HepG2 (cell line): ENCODE measurements at regions not wholly inside any gene's neighbourhood (a gene's known extent, or its start where the extent isn't known, plus 50 kb on each side); places are given as distances from the start of the nearest gene placed in this dataset.

Experiments
- ATAC-seq: fragments of 200-7000 bp; cut with Tn5 transposase; 3 replicates; pipeline ENCODE4 v1.9.1; 2020; ENCODE audit warnings: mild to moderate bottlenecking, moderate library complexity
- BruUV-seq: library from RNA; stranded (reverse); fragments of 400-500 nt; replicated peaks from 2 replicates; lab custom pipeline; 2021; lab: Mats Ljungman, UMichigan
- CTCF ChIA-PET: fragments of 300-600 bp; formaldehyde crosslinking; extraction: SDS; loops from one replicate; lab custom pipeline; 2021; ENCODE audit warnings: low total read pairs, inconsistent platforms, low intra/inter-chr PET ratio; lab: Yijun Ruan, JAX
- POLR2A ChIA-PET: fragments of 350-600 bp; sonication (Branson Sonifier 250); formaldehyde crosslinking; loops from one replicate; lab custom pipeline; 2020; ENCODE audit warnings: antibody characterized with exemption, inconsistent platforms; lab: Yijun Ruan, JAX
- DNase-seq: peaks from one replicate; pipeline ENCODE4 v3.0.0-alpha.2; 2015; ENCODE audit warnings: low spot score
- FAIRE-seq: peaks from 3 replicates; lab custom pipeline; 2011; peaks lifted over from hg19 to GRCh38; lab: Jason Lieb, UNC
- H2AFZ ChIP-seq: one replicate; pipeline ENCODE4 v1.6.1; 2011; ENCODE audit warnings: low read length, inconsistent platforms
- H3K27ac ChIP-seq: fragments of 300-600 bp; 3 replicates; pipeline ENCODE4 v1.8.0; 2011; ENCODE audit warnings: mixed run types, mild to moderate bottlenecking, mixed read lengths, low read length, inconsistent platforms; ENCODE audit not compliant: insufficient read depth; ENCODE audit errors: extremely low read length
- H3K27me3 ChIP-seq, 2 experiments: fragments of 200-600 bp in 1 of 2; 2 replicates in 1 of 2; 3 replicates in 1 of 2; pipeline versions ENCODE4 v1.6.0 to v1.8.0; 2011; ENCODE audit warnings: low read length in 2 of 2, mild to moderate bottlenecking in 2 of 2, moderate library complexity in 2 of 2, inconsistent platforms in 1 of 2; ENCODE audit not compliant: insufficient read depth in 2 of 2, control insufficient read depth in 1 of 2
- H3K36me3 ChIP-seq, 2 experiments: fragments of 200-600 bp in 1 of 2; replicated peaks in 1 of 2; 2 replicates in 1 of 2; 3 replicates in 1 of 2; pipeline versions ENCODE4 v1.5.1 to v1.8.0; 2011; ENCODE audit warnings: low read length in 2 of 2, inconsistent platforms in 1 of 2; ENCODE audit not compliant: insufficient read depth in 2 of 2, control insufficient read depth in 1 of 2
- H3K4me1 ChIP-seq: 2 replicates; pipeline ENCODE4 v1.5.1; 2012; ENCODE audit warnings: low read length, inconsistent platforms; ENCODE audit not compliant: insufficient read depth
- H3K4me2 ChIP-seq: 2 replicates; pipeline ENCODE4 v1.6.0; 2011; ENCODE audit warnings: low read depth, low read length, inconsistent platforms
- H3K4me3 ChIP-seq, 3 experiments: fragments of 200-600 bp in 1 of 3; sonication (generic), shearing (Covaris generic) in 1 of 3; replicated peaks in 1 of 3; 2 replicates each; pipeline ENCODE4 v1.5.1; 2011 to 2016; ENCODE audit warnings: low read length in 3 of 3, inconsistent platforms in 2 of 3, low read depth in 2 of 3, mild to moderate bottlenecking in 2 of 3, control low read depth in 1 of 3, mixed read lengths in 1 of 3; ENCODE audit not compliant: insufficient read depth in 1 of 3
- H3K79me2 ChIP-seq: one replicate; pipeline ENCODE4 v1.6.1; 2011; ENCODE audit warnings: low read length, inconsistent platforms; ENCODE audit not compliant: insufficient read depth
- H3K9ac ChIP-seq: 2 replicates; pipeline ENCODE4 v1.6.0; 2011; ENCODE audit warnings: mild to moderate bottlenecking, low read depth, low read length, inconsistent platforms; ENCODE audit not compliant: insufficient read depth
- H3K9me3 ChIP-seq: 2 replicates; pipeline ENCODE4 v1.5.1; 2012; ENCODE audit warnings: mild to moderate bottlenecking, low read length
- H4K20me1 ChIP-seq: 2 replicates; pipeline ENCODE4 v1.6.0; 2011; ENCODE audit warnings: inconsistent platforms, mild to moderate bottlenecking, low read length, moderate library complexity; ENCODE audit not compliant: insufficient read depth
- ASH2L ChIP-seq: fragments of 300-600, 200-600 bp; sonication (generic); IDR thresholded peaks from 2 replicates; pipeline ENCODE4 v1.7.0; 2017; ENCODE audit warnings: low read depth, mild to moderate bottlenecking, moderate library complexity, mixed read lengths, low read length; ENCODE audit not compliant: insufficient read length
- CENPT ChIP-seq: sonication (generic); formaldehyde crosslinking; IDR thresholded peaks from 2 replicates; pipeline ENCODE4 v1.8.0; 2022; ENCODE audit warnings: low read depth, mild to moderate bottlenecking, moderate library complexity, missing genetic modification reagents
- KLF6 ChIP-seq: IDR thresholded peaks from 2 replicates; pipeline ENCODE4 v1.8.0; 2016; ENCODE audit warnings: missing biosample characterization, missing genetic modification reagents
- NFIC ChIP-seq: IDR thresholded peaks from 2 replicates; pipeline ENCODE4 v1.6.1; 2012; ENCODE audit warnings: mild to moderate bottlenecking, low read length, inconsistent platforms
- SMAD9 ChIP-seq: sonication (generic); formaldehyde crosslinking; IDR thresholded peaks from 2 replicates; pipeline ENCODE4 v1.5.1; 2020; ENCODE audit warnings: mild to moderate bottlenecking, missing genetic modification reagents
- SMC3 ChIP-seq: IDR thresholded peaks from 2 replicates; pipeline ENCODE4 v1.6.1; 2011; ENCODE audit warnings: low read length, improper control_type of control experiment
- ZC3H4 ChIP-seq: sonication (generic); formaldehyde crosslinking; IDR thresholded peaks from 2 replicates; pipeline ENCODE4 v1.4.0; 2020; ENCODE audit warnings: missing genetic modification reagents, borderline replicate concordance
- ZFP36L1 ChIP-seq: sonication (generic); formaldehyde crosslinking; IDR thresholded peaks from 2 replicates; pipeline ENCODE4 v1.8.0; 2022; ENCODE audit warnings: mild to moderate bottlenecking, missing genetic modification reagents, moderate library complexity
- WGBS: methylation state at CpG from one replicate; pipeline ENCODE4 v1.1.6; 2017; ENCODE audit warnings: low lambda C conversion rate; 5-methylcytosine and 5-hydroxymethylcytosine counted together
- in situ Hi-C: cut with HindIII; loops from 2 replicates; pipeline ENCODE4 v1.10.0; 2017; ENCODE audit warnings: low pct_unique_long_range_greater_than_20kb; ENCODE audit not compliant: extremely low pct_ligation_motif_present
- intact Hi-C: fragments of 100-400 bp; cut with micrococcal nuclease; formaldehyde crosslinking; loops from one replicate; pipeline ENCODE4 v1.10.0; 2022; ENCODE audit not compliant: unreplicated experiment
- TF ChIP-seq, protein P1 (sequence below): sonication (generic); formaldehyde crosslinking; IDR thresholded peaks from 2 replicates; pipeline ENCODE4 v1.4.0; 2020; ENCODE audit warnings: missing genetic modification reagents
- TF ChIP-seq, protein P2 (sequence below): IDR thresholded peaks from 2 replicates; pipeline ENCODE4 v1.6.1; 2018; ENCODE audit warnings: missing genetic modification reagents, mild to moderate bottlenecking, missing compliant biosample characterization
- TF ChIP-seq, protein P3 (sequence below): sonication (generic); formaldehyde crosslinking; IDR thresholded peaks from 2 replicates; pipeline ENCODE4 v1.4.0; 2020; ENCODE audit warnings: mild to moderate bottlenecking, missing genetic modification reagents

DNA sequence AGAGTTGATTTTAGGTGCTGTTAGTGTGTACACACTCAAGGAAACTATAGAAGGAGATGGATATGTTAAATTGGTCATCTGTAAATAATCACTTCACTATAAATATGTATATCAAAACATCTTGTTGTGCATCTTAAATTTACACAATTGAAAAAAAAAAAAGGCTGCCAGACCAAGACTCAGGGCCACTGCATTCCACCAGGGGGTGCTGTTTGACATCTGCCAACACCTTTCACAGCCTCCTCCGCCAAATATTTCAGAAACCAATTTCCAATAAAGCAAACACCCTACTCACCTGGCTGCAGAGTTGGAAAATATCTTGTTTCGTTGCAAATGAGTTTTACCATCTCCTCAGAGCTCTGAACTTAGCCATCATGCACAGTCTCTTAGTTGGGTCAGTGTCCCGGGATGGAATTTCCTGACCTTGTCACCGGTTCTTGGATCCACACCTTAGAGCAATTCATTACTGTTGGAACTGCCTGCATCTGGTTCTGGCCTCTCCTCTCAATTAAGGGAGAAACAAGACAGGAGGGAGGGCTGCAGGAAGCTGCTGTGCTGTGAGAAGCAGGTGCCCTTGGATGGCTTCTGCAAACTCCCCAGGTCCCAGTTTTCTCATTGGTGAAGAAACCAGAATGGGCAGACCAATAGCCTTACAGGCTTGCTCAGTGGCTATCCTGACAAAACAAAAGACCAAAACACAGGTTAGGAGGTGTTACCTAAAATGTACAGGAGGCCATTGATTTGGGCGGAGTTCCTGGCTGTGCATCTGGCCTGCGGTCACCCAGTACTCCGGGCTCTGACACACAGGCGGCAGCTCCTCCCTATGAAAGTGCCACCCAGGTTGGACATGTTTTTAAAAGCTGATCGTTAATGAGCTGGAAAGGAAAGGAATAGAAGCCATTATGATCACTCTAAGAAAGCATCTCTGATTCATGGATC is 746.6 kb downstream of the UQCRFS1 start (continued):
- TF ChIP-seq, protein P1, sequence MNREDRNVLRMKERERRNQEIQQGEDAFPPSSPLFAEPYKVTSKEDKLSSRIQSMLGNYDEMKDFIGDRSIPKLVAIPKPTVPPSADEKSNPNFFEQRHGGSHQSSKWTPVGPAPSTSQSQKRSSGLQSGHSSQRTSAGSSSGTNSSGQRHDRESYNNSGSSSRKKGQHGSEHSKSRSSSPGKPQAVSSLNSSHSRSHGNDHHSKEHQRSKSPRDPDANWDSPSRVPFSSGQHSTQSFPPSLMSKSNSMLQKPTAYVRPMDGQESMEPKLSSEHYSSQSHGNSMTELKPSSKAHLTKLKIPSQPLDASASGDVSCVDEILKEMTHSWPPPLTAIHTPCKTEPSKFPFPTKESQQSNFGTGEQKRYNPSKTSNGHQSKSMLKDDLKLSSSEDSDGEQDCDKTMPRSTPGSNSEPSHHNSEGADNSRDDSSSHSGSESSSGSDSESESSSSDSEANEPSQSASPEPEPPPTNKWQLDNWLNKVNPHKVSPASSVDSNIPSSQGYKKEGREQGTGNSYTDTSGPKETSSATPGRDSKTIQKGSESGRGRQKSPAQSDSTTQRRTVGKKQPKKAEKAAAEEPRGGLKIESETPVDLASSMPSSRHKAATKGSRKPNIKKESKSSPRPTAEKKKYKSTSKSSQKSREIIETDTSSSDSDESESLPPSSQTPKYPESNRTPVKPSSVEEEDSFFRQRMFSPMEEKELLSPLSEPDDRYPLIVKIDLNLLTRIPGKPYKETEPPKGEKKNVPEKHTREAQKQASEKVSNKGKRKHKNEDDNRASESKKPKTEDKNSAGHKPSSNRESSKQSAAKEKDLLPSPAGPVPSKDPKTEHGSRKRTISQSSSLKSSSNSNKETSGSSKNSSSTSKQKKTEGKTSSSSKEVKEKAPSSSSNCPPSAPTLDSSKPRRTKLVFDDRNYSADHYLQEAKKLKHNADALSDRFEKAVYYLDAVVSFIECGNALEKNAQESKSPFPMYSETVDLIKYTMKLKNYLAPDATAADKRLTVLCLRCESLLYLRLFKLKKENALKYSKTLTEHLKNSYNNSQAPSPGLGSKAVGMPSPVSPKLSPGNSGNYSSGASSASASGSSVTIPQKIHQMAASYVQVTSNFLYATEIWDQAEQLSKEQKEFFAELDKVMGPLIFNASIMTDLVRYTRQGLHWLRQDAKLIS: no peak
- TF ChIP-seq ZC3H4 (CRISPR knock-in tag) (no peak), SMC3 (peak; percentile 68), SMAD9 (no peak), NFIC (no peak)

DNA sequence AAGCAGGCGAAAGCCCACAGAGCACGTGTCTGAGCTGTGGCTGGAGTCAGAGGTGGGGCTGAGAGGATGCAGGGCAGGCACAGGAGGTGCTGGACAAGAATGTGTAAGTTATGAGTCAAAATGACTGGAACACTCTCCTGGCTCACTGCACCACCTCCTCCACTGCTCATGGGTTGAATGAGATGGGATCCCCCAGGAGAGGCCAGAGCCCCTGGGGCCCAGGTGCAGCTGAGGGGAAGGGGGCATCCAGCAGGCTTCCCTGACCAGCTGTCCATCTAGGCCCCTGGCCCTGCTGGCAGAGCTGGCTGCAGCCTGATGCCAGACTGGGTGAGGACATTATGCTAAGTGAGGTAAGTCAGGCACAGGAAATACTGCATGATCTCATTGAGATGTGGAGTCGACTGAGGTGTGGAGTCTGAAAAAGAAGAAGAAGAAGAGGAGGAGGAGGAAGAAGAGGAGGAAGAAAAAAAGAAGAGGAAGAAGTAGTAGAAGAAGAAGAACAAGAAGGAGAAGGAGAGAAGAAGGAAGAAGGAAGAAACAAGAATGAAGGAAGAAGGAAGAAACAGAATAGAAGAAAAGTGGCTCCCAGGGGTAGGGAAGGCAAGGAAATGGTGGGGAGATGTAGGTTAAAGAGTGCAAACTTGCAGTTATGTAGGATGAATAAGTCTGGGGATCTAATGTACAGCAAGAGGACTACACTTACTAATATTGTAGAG is 747.4 kb downstream of the UQCRFS1 start:
- ATAC-seq (no peak), FAIRE-seq (no peak), DNase-seq (no peak)
- intact Hi-C loops: no loop called here
- H3K36me3 ChIP-seq: no peaks in the 10 kb centered on the region
- TF ChIP-seq, protein P2, sequence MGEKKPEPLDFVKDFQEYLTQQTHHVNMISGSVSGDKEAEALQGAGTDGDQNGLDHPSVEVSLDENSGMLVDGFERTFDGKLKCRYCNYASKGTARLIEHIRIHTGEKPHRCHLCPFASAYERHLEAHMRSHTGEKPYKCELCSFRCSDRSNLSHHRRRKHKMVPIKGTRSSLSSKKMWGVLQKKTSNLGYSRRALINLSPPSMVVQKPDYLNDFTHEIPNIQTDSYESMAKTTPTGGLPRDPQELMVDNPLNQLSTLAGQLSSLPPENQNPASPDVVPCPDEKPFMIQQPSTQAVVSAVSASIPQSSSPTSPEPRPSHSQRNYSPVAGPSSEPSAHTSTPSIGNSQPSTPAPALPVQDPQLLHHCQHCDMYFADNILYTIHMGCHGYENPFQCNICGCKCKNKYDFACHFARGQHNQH (CRISPR knock-in tag): no peak
- TF ChIP-seq ASH2L (no peak), CENPT (no peak), ZFP36L1 (CRISPR knock-in tag) (no peak), KLF6 (CRISPR knock-in tag) (no peak)
- TF ChIP-seq, protein P3, sequence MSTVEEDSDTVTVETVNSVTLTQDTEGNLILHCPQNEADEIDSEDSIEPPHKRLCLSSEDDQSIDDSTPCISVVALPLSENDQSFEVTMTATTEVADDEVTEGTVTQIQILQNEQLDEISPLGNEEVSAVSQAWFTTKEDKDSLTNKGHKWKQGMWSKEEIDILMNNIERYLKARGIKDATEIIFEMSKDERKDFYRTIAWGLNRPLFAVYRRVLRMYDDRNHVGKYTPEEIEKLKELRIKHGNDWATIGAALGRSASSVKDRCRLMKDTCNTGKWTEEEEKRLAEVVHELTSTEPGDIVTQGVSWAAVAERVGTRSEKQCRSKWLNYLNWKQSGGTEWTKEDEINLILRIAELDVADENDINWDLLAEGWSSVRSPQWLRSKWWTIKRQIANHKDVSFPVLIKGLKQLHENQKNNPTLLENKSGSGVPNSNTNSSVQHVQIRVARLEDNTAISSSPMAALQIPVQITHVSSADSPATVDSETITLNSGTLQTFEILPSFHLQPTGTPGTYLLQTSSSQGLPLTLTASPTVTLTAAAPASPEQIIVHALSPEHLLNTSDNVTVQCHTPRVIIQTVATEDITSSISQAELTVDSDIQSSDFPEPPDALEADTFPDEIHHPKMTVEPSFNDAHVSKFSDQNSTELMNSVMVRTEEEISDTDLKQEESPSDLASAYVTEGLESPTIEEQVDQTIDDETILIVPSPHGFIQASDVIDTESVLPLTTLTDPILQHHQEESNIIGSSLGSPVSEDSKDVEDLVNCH (CRISPR knock-in tag): no peak
- ChIA-PET CTCF (interaction anchor here (1.3 to 1.5 kb wide), 2 partner anchors 245 to 414 kb away, joined by 4 to 11 read pairs; no protein-coding TSS in a partner anchor), POLR2A (no interaction called here)
- no peak overlapping the region for H3K4me2 ChIP-seq
- BruUV-seq: no TSS peak
- no peaks in the 10 kb centered on the region for H3K79me2 ChIP-seq
- no peak overlapping the region for H2AFZ ChIP-seq
- H3K27ac ChIP-seq: no peak overlapping the region
- no peaks in the 10 kb centered on the region for H3K4me1 ChIP-seq
- 25% methylated on average over 3 of the region's 3 CpGs for whole genome bisulfite sequencing
- H3K9me3 ChIP-seq: peaks cover 56% of the 10 kb centered on the region
- no peak overlapping the region for H3K9ac ChIP-seq
- H3K27me3 ChIP-seq: no peaks in the 10 kb centered on the region; a peak in 1 of 5 replicates
- in situ Hi-C loops: loop anchor here (10.0 to 25.0 kb wide), 2 partner anchors 239 to 422 kb away; no protein-coding TSS in a partner anchor
- H3K4me3 ChIP-seq: no peak overlapping the region
- no peaks in the 10 kb centered on the region for H4K20me1 ChIP-seq
